SU-DHL-6 (cell line): ENCODE measurements at regions not wholly inside any gene's neighbourhood (a gene's known extent, or its start where the extent isn't known, plus 50 kb on each side); places are given as distances from the start of the nearest gene placed in this dataset.

Source experiments
- H2AFZ ChIP-seq: fragments of 200-600 bp; sonication (generic); 2 replicates; pipeline ENCODE4 v1.6.1; 2014; ENCODE audit warnings: low read depth, mild to moderate bottlenecking, moderate library complexity, mixed read lengths, antibody characterized with exemption, low read length; ENCODE audit not compliant: severe bottlenecking
- H3F3A ChIP-seq: fragments of 200-600 bp; shearing (Covaris generic); 2 replicates; pipeline ENCODE4 v1.6.0; 2016; ENCODE audit warnings: antibody characterized with exemption, mild to moderate bottlenecking; ENCODE audit not compliant: insufficient read depth
- H3K27ac ChIP-seq: fragments of 200-600 bp; sonication (generic); 2 replicates; pipeline ENCODE4 v1.5.1; 2016; ENCODE audit warnings: low read depth, mild to moderate bottlenecking, low read length, moderate library complexity, mixed read lengths
- H3K27me3 ChIP-seq: fragments of 200-600 bp; sonication (generic), shearing (Covaris generic); 2 replicates; pipeline ENCODE4 v1.6.0; 2014; ENCODE audit warnings: mild to moderate bottlenecking, low read length
- H3K36me3 ChIP-seq: fragments of 200-600 bp; sonication (generic); 2 replicates; pipeline ENCODE4 v1.6.1; 2014; ENCODE audit warnings: mild to moderate bottlenecking, low read length, mixed read lengths
- H3K4me2 ChIP-seq: fragments of 300-600, 200-600 bp; shearing (Covaris generic), sonication (generic); 2 replicates; pipeline ENCODE4 v1.6.0; 2014; ENCODE audit warnings: low read length, low read depth, mild to moderate bottlenecking; ENCODE audit not compliant: poor library complexity, severe bottlenecking
- H3K4me3 ChIP-seq: fragments of 200-600 bp; sonication (generic); 2 replicates; pipeline ENCODE4 v1.5.1; 2014; ENCODE audit warnings: antibody characterized with exemption, low read length, mild to moderate bottlenecking, mixed read lengths; ENCODE audit not compliant: insufficient read depth, poor library complexity, severe bottlenecking
- H3K79me2 ChIP-seq: fragments of 200-600 bp; sonication (generic); 2 replicates; pipeline ENCODE4 v1.6.1; 2014; ENCODE audit warnings: mild to moderate bottlenecking, low read length, moderate library complexity; ENCODE audit not compliant: insufficient read depth
- H3K9ac ChIP-seq: fragments of 200-600 bp; sonication (generic); 2 replicates; pipeline ENCODE4 v1.7.0; 2014; ENCODE audit warnings: mild to moderate bottlenecking, low read length
- H3K9me2 ChIP-seq: fragments of 200-600 bp; sonication (generic); replicated peaks from 2 replicates; pipeline ENCODE4 v1.6.1; 2014; ENCODE audit warnings: low read length; ENCODE audit not compliant: insufficient read depth
- H3K9me3 ChIP-seq: fragments of 200-600 bp; sonication (generic); 2 replicates; pipeline ENCODE4 v1.6.1; 2014; ENCODE audit warnings: low read length, mixed read lengths; ENCODE audit not compliant: insufficient read depth
- H4K20me1 ChIP-seq: fragments of 200-600 bp; sonication (generic); 2 replicates; pipeline ENCODE4 v1.6.1; 2014; ENCODE audit warnings: low read depth, mild to moderate bottlenecking, antibody characterized with exemption, low read length, moderate library complexity, mixed read lengths
- CTCF ChIP-seq: fragments of 200-600 bp; sonication (generic); IDR thresholded peaks from one replicate; pipeline ENCODE4 v1.5.1; 2017; ENCODE audit warnings: antibody characterized with exemption, mild to moderate bottlenecking, low read length, moderate library complexity; ENCODE audit not compliant: insufficient read depth, poor library complexity, severe bottlenecking
- EZH2phosphoT487 ChIP-seq: fragments of 200-600 bp; sonication (generic), shearing (Covaris generic); conservative IDR thresholded peaks from 2 replicates; pipeline ENCODE4 v1.6.1; 2018; ENCODE audit warnings: mild to moderate bottlenecking, antibody characterized with exemption, low read length, moderate library complexity, mixed read lengths

GRCh38 chr22:27614006-27614649 is 187.4 kb downstream of the MN1 start:
- Histone ChIP-seq H3K27me3 (no peaks in the 10 kb centered on the region), H3K4me3 (no peak overlapping the region), H3K79me2 (no peaks in the 10 kb centered on the region), H3K4me2 (no peak overlapping the region), H3K9ac (no peak overlapping the region), H2AFZ (no peak overlapping the region), H3K36me3 (no peaks in the 10 kb centered on the region), H4K20me1 (no peaks in the 10 kb centered on the region), H3K9me3 (no peaks in the 10 kb centered on the region), H3K27ac (no peak overlapping the region), H3F3A (no peaks in the 10 kb centered on the region), H3K9me2 (no peaks in the 10 kb centered on the region)
- TF ChIP-seq EZH2phosphoT487 = no peak
- TF ChIP-seq CTCF = no peak

- H3K4me3 ChIP-seq = no peak overlapping the region
- TF ChIP-seq EZH2phosphoT487 (no peak), CTCF (no peak)
- H3K4me2 ChIP-seq = no peak overlapping the region
- H3K9ac ChIP-seq = no peak overlapping the region
- H4K20me1 ChIP-seq = no peaks in the 10 kb centered on the region
- no peaks in the 10 kb centered on the region for H3K9me2 ChIP-seq
- no peaks in the 10 kb centered on the region for H3K9me3 ChIP-seq
- H2AFZ ChIP-seq = no peak overlapping the region
- H3K27ac ChIP-seq = no peak overlapping the region
- no peaks in the 10 kb centered on the region for H3K36me3 ChIP-seq
- H3K79me2 ChIP-seq = no peaks in the 10 kb centered on the region
- H3K27me3 ChIP-seq = no peaks in the 10 kb centered on the region
- H3F3A ChIP-seq = no peaks in the 10 kb centered on the region
Observed at GRCh38 chr22:27614650-27615007, 186.9 kb downstream of the MN1 start.

DNA sequence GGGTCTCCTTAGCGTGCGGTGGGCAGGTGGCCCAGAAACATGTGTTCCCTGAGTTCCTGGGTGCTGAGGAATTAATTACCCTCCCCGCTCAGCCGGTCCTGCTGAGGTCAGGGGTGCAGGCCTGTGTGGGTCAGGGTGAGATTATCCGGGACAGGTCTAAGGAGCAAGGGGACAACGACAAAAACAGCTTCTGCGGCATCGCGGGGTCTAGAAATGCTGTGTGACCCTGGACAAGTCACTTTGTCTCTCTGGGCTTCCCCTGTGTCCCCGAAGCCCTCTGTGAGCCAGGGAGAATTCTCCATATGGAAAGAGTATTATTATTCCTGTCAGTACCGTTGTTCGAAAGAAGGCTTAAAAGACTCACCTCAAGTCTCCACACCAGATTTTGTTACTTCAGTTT is 186.1 kb downstream of the MN1 start:
- no peak overlapping the region for H3K4me2 ChIP-seq

More for the DNA sequence above, 186.1 kb downstream of the MN1 start:
- Histone ChIP-seq H3K36me3 (no peaks in the 10 kb centered on the region), H3K79me2 (no peaks in the 10 kb centered on the region), H4K20me1 (no peaks in the 10 kb centered on the region), H3F3A (no peaks in the 10 kb centered on the region), H3K4me3 (no peak overlapping the region), H3K9me3 (no peaks in the 10 kb centered on the region), H3K9me2 (no peaks in the 10 kb centered on the region), H3K27ac (no peak overlapping the region), H3K27me3 (no peaks in the 10 kb centered on the region), H2AFZ (no peak overlapping the region), H3K9ac (no peak overlapping the region)
- TF ChIP-seq EZH2phosphoT487 (no peak), CTCF (no peak)
